HEK293 (cell line): ENCODE measurements at regions not wholly inside any gene's neighbourhood (a gene's known extent, or its start where the extent isn't known, plus 50 kb on each side); places are given as distances from the start of the nearest gene placed in this dataset.

ENCODE experiments used
- CTCF ChIA-PET: fragments of 350-600 bp; formaldehyde crosslinking; extraction: SDS; loops from one replicate; lab custom pipeline; 2021; ENCODE audit warnings: antibody characterized with exemption; lab: Yijun Ruan, JAX
- POLR2A ChIA-PET: fragments of 300-600 bp; formaldehyde crosslinking; extraction: SDS; loops from one replicate; lab custom pipeline; 2020; ENCODE audit warnings: antibody characterized with exemption, inconsistent platforms; lab: Yijun Ruan, JAX
- H3K27ac ChIP-seq: fragments of 200-500 bp; sonication (Bioruptor generic); 2 replicates; pipeline ENCODE4 v1.5.1; 2014; ENCODE audit warnings: low read depth, low read length, control low read depth, inconsistent platforms; ENCODE audit errors: extremely low read depth
- H3K36me3 ChIP-seq, 2 experiments: fragments of 200-500 bp in 1 of 2; sonication (Bioruptor generic) in 1 of 2; 1 replicate in 1 of 2; 2 replicates in 1 of 2; pipeline ENCODE4 v1.5.1; 2014 to 2017; ENCODE audit warnings: inconsistent platforms in 2 of 2, low read length in 2 of 2; ENCODE audit not compliant: control insufficient read depth in 2 of 2, insufficient read depth in 1 of 2
- H3K4me1 ChIP-seq: fragments of 200-500 bp; sonication (Bioruptor generic); 2 replicates; pipeline ENCODE4 v1.5.1; 2014; ENCODE audit warnings: mild to moderate bottlenecking, low read length, inconsistent platforms; ENCODE audit not compliant: control insufficient read depth, insufficient read depth
- H3K4me3 ChIP-seq: 2 replicates; pipeline ENCODE4 v1.5.1; 2011; ENCODE audit warnings: low read depth, mild to moderate bottlenecking, control low read depth, low read length, moderate library complexity
- H3K9me3 ChIP-seq: fragments of 200-500 bp; sonication (Bioruptor generic); 2 replicates; pipeline ENCODE4 v1.5.1; 2014; ENCODE audit warnings: low read depth, low read length, inconsistent platforms; ENCODE audit not compliant: control insufficient read depth, insufficient read depth
- GFI1B ChIP-seq: fragments of 450-650 bp; formaldehyde crosslinking; IDR thresholded peaks from 2 replicates; pipeline ENCODE4 v1.5.1; 2016; ENCODE audit warnings: missing biosample characterization, missing genetic modification characterization
- GLI4 ChIP-seq: fragments of 450-650 bp; formaldehyde crosslinking; IDR thresholded peaks from 2 replicates; pipeline ENCODE4 v1.5.1; 2016; ENCODE audit warnings: missing biosample characterization, missing genetic modification characterization
- GLIS1 ChIP-seq: fragments of 450-650 bp; formaldehyde crosslinking; IDR thresholded peaks from 2 replicates; pipeline ENCODE4 v1.5.1; 2016; ENCODE audit warnings: missing biosample characterization, missing genetic modification characterization
- KLF16 ChIP-seq: fragments of 450-650 bp; formaldehyde crosslinking; IDR thresholded peaks from 2 replicates; pipeline ENCODE4 v1.5.1; 2017; ENCODE audit warnings: missing biosample characterization, missing genetic modification characterization
- ZBTB1 ChIP-seq: fragments of 450-650 bp; formaldehyde crosslinking; IDR thresholded peaks from 2 replicates; pipeline ENCODE4 v1.5.1; 2016; ENCODE audit warnings: missing biosample characterization, missing genetic modification characterization
- ZBTB21 ChIP-seq: fragments of 450-650 bp; formaldehyde crosslinking; IDR thresholded peaks from 2 replicates; pipeline ENCODE4 v1.5.1; 2017; ENCODE audit warnings: missing biosample characterization, missing genetic modification characterization
- ZNF140 ChIP-seq: fragments of 450-650 bp; formaldehyde crosslinking; IDR thresholded peaks from 2 replicates; pipeline ENCODE4 v1.5.1; 2016; ENCODE audit warnings: missing biosample characterization, missing genetic modification characterization
- ZNF174 ChIP-seq: fragments of 450-650 bp; formaldehyde crosslinking; IDR thresholded peaks from 2 replicates; pipeline ENCODE4 v1.5.0; 2017; ENCODE audit warnings: missing biosample characterization, mild to moderate bottlenecking, missing genetic modification characterization
- ZNF266 ChIP-seq: fragments of 450-650 bp; formaldehyde crosslinking; IDR thresholded peaks from 2 replicates; pipeline ENCODE4 v1.5.1; 2016; ENCODE audit warnings: missing biosample characterization, missing genetic modification characterization, low read depth
- ZNF292 ChIP-seq: fragments of 450-650 bp; formaldehyde crosslinking; IDR thresholded peaks from 2 replicates; pipeline ENCODE4 v1.5.1; 2016; ENCODE audit warnings: low read depth, missing biosample characterization, missing genetic modification characterization, borderline replicate concordance
- ZNF510 ChIP-seq: fragments of 450-650 bp; formaldehyde crosslinking; IDR thresholded peaks from 2 replicates; pipeline ENCODE4 v1.5.1; 2018; ENCODE audit warnings: mild to moderate bottlenecking, missing genetic modification characterization, missing biosample characterization; ENCODE audit not compliant: insufficient replicate concordance
- ZNF544 ChIP-seq: fragments of 450-650 bp; formaldehyde crosslinking; IDR thresholded peaks from 2 replicates; pipeline ENCODE4 v1.5.0; 2017; ENCODE audit warnings: missing biosample characterization, missing genetic modification characterization
- ZNF571 ChIP-seq: fragments of 450-650 bp; formaldehyde crosslinking; IDR thresholded peaks from 2 replicates; pipeline ENCODE4 v1.5.0; 2017; ENCODE audit warnings: missing biosample characterization, missing genetic modification characterization
- ZNF76 ChIP-seq: fragments of 450-650 bp; formaldehyde crosslinking; IDR thresholded peaks from 2 replicates; pipeline ENCODE4; 2016; ENCODE audit warnings: low read depth, missing biosample characterization, missing genetic modification characterization, borderline replicate concordance
- ZNF791 ChIP-seq: fragments of 450-650 bp; formaldehyde crosslinking; IDR thresholded peaks from 2 replicates; pipeline ENCODE4 v1.5.1; 2016; ENCODE audit warnings: missing biosample characterization, missing genetic modification characterization
- ZXDB ChIP-seq: fragments of 450-650 bp; formaldehyde crosslinking; IDR thresholded peaks from 2 replicates; pipeline ENCODE4 v1.5.1; 2016; ENCODE audit warnings: missing biosample characterization, missing genetic modification characterization
- TF ChIP-seq, protein P1 (sequence below): fragments of 450-650 bp; formaldehyde crosslinking; IDR thresholded peaks from 2 replicates; pipeline ENCODE4 v1.5.1; 2016; ENCODE audit warnings: missing biosample characterization, missing genetic modification characterization
- TF ChIP-seq, protein P2 (sequence below): fragments of 450-650 bp; formaldehyde crosslinking; IDR thresholded peaks from 2 replicates; pipeline ENCODE4 v1.5.1; 2016; ENCODE audit warnings: missing biosample characterization, missing genetic modification characterization
- TF ChIP-seq, protein P3 (sequence below): fragments of 450-650 bp; formaldehyde crosslinking; IDR thresholded peaks from 2 replicates; pipeline ENCODE4 v1.5.0; 2017; ENCODE audit warnings: missing biosample characterization, missing genetic modification characterization, borderline replicate concordance

DNA sequence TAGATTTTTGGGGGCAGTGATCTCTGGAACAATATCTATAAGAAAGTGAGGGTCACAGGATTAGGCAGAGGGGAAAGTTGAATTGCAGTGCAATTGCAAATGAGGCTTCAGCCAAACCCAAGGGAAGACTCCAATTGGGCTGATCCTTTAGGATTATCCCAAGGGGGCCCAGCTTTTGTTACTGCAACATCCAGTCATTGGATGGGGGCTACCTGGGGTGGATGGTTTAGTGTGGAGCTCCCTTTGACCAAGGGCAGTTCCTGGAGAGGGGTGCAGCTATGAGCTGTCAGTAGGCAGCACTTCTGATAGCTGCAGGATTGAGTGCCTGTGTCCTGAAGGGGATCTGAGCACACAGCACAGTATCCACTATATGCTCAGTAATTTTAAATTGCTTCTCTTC lies 355.2 kb upstream of the AZI2 start:
- CTCF ChIA-PET: interaction anchor here (0.7 to 1.1 kb wide), 2 partner anchors 18 to 22 kb away, joined by 4 to 5 read pairs; no protein-coding TSS in a partner anchor

DNA sequence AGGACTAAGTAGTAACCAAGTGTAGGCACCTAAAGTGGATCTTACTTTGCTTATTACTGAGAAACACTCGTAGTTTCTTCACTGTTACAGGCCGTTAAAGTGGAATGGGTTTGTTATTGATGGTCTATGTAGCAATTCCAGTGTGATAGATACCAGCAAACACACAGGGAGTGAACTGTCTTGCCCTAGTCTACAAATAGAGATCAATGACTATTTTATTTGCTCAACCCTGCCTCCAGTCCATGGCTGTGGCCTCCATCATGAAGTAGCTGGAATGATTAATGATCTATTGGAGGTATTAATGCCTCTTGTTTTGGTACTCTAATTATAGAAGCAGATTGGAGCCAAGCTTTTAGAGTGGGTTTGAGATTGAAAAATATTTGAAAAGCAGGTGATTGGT lies 362.7 kb upstream of the AZI2 start:
- Histone ChIP-seq H3K4me1 (no peaks in the 10 kb centered on the region), H3K9me3 (no peaks in the 10 kb centered on the region), H3K4me3 (no peak overlapping the region), H3K36me3 (no peaks in the 10 kb centered on the region), H3K27ac (no peak overlapping the region)
- ChIA-PET CTCF (no interaction called here), POLR2A (no interaction called here)
- TF ChIP-seq ZXDB (tag by site-specific recombination): no peak
- TF ChIP-seq, protein P1, sequence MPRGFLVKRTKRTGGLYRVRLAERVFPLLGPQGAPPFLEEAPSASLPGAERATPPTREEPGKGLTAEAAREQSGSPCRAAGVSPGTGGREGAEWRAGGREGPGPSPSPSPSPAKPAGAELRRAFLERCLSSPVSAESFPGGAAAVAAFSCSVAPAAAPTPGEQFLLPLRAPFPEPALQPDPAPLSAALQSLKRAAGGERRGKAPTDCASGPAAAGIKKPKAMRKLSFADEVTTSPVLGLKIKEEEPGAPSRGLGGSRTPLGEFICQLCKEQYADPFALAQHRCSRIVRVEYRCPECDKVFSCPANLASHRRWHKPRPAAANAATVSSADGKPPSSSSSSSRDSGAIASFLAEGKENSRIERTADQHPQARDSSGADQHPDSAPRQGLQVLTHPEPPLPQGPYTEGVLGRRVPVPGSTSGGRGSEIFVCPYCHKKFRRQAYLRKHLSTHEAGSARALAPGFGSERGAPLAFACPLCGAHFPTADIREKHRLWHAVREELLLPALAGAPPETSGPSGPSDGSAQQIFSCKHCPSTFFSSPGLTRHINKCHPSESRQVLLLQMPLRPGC (tag by site-specific recombination): no peak
- TF ChIP-seq GFI1B (tag by site-specific recombination): no peak
- no peak for TF ChIP-seq ZNF791 (tag by site-specific recombination)
- no peak for TF ChIP-seq ZNF544 (tag by site-specific recombination)
- no peak for TF ChIP-seq ZNF266 (tag by site-specific recombination)
- no peak for TF ChIP-seq GLI4 (tag by site-specific recombination)
- no peak for TF ChIP-seq ZNF174
- no peak for TF ChIP-seq ZNF571
- TF ChIP-seq ZNF292 (tag by site-specific recombination): no peak
- TF ChIP-seq KLF16 (tag by site-specific recombination): no peak
- TF ChIP-seq ZNF510 (tag by site-specific recombination): no peak
- no peak for TF ChIP-seq ZBTB21
- no peak for TF ChIP-seq ZNF140
- TF ChIP-seq ZBTB1: no peak
- no peak for TF ChIP-seq GLIS1 (tag by site-specific recombination)
- TF ChIP-seq, protein P2, sequence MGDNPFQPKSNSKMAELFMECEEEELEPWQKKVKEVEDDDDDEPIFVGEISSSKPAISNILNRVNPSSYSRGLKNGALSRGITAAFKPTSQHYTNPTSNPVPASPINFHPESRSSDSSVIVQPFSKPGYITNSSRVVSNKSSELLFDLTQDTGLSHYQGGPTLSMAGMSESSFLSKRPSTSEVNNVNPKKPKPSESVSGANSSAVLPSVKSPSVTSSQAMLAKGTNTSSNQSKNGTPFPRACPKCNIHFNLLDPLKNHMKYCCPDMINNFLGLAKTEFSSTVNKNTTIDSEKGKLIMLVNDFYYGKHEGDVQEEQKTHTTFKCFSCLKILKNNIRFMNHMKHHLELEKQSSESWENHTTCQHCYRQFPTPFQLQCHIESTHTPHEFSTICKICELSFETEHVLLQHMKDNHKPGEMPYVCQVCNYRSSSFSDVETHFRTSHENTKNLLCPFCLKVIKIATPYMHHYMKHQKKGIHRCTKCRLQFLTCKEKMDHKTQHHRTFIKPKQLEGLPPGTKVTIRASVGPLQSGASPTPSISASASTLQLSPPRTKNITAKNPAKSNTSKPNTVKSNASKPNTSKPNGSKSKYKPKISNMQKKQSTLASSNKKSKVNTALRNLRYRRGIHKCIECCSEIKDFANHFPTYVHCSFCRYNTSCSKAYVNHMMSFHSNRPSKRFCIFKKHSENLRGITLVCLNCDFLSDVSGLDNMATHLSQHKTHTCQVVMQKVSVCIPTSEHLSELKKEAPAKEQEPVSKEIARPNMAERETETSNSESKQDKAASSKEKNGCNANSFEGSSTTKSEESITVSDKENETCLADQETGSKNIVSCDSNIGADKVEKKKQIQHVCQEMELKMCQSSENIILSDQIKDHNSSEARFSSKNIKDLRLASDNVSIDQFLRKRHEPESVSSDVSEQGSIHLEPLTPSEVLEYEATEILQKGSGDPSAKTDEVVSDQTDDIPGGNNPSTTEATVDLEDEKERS (tag by site-specific recombination): no peak
- no peak for TF ChIP-seq ZNF76 (tag by site-specific recombination)

More for the DNA sequence above, 355.2 kb upstream of the AZI2 start:
- POLR2A ChIA-PET: no interaction called here
- Histone ChIP-seq H3K36me3 (no peaks in the 10 kb centered on the region), H3K9me3 (no peaks in the 10 kb centered on the region), H3K27ac (no peak overlapping the region), H3K4me3 (no peak overlapping the region), H3K4me1 (no peaks in the 10 kb centered on the region)
- TF ChIP-seq, protein P3, sequence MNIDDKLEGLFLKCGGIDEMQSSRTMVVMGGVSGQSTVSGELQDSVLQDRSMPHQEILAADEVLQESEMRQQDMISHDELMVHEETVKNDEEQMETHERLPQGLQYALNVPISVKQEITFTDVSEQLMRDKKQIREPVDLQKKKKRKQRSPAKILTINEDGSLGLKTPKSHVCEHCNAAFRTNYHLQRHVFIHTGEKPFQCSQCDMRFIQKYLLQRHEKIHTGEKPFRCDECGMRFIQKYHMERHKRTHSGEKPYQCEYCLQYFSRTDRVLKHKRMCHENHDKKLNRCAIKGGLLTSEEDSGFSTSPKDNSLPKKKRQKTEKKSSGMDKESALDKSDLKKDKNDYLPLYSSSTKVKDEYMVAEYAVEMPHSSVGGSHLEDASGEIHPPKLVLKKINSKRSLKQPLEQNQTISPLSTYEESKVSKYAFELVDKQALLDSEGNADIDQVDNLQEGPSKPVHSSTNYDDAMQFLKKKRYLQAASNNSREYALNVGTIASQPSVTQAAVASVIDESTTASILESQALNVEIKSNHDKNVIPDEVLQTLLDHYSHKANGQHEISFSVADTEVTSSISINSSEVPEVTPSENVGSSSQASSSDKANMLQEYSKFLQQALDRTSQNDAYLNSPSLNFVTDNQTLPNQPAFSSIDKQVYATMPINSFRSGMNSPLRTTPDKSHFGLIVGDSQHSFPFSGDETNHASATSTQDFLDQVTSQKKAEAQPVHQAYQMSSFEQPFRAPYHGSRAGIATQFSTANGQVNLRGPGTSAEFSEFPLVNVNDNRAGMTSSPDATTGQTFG (tag by site-specific recombination): no peak
